ENCODE measurements at regions not wholly inside any gene's neighbourhood (a gene's known extent, or its start where the extent isn't known, plus 50 kb on each side); places are given as distances from the start of the nearest gene placed in this dataset.

GRCh38 chr4:128688033-128688721 is 121.3 kb upstream of the JADE1 start:
- H3K4me1 ChIP-seq (ENCODE audit: control insufficient read depth in 2 of 3, insufficient read depth in 2 of 3, low read depth in 1 of 3, low read length in 3 of 3): no peaks in the 10 kb centered on the region
- H3K9me3 ChIP-seq (ENCODE audit: control insufficient read depth in 2 of 3, insufficient read depth in 1 of 3, low read length in 3 of 3): no peaks in the 10 kb centered on the region
- FAIRE-seq (no peak), DNase-seq (no peak)
- no peak for TF ChIP-seq CTCF (IDR thresholded peaks at IDR 0.05; ENCODE audit: borderline replicate concordance, extremely low read depth, insufficient read depth)
- H3K9ac ChIP-seq (ENCODE audit: low read length in 3 of 3): no peak overlapping the region
- intact Hi-C loops (cut with DNase I): no loop called here
- H3K27me3 ChIP-seq (ENCODE audit: control insufficient read depth, insufficient read depth, low read length): no peaks in the 10 kb centered on the region
- no peak overlapping the region for H3K4me3 ChIP-seq (ENCODE audit: low read length in 3 of 3)
- H3K27ac ChIP-seq (ENCODE audit: low read depth in 2 of 2, low read length in 2 of 2): no peak overlapping the region
- no peaks in the 10 kb centered on the region for H3K36me3 ChIP-seq (ENCODE audit: control insufficient read depth in 2 of 3, insufficient read depth in 3 of 3, low read length in 3 of 3)

GRCh38 chr4:128686810-128687209 is 122.7 kb upstream of the JADE1 start:
- FAIRE-seq (no peak), DNase-seq (no peak)
- no peak overlapping the region for H3K4me3 ChIP-seq (ENCODE audit: low read length in 3 of 3)
- H3K9ac ChIP-seq (ENCODE audit: low read length in 3 of 3): no peak overlapping the region
- H3K27me3 ChIP-seq (ENCODE audit: control insufficient read depth, insufficient read depth, low read length): no peaks in the 10 kb centered on the region
- no peaks in the 10 kb centered on the region for H3K9me3 ChIP-seq (ENCODE audit: control insufficient read depth in 2 of 3, insufficient read depth in 1 of 3, low read length in 3 of 3)
- no peaks in the 10 kb centered on the region for H3K4me1 ChIP-seq (ENCODE audit: control insufficient read depth in 2 of 3, insufficient read depth in 2 of 3, low read depth in 1 of 3, low read length in 3 of 3)
- no peaks in the 10 kb centered on the region for H3K36me3 ChIP-seq (ENCODE audit: control insufficient read depth in 2 of 3, insufficient read depth in 3 of 3, low read length in 3 of 3)
- intact Hi-C loops (cut with DNase I): no loop called here
- TF ChIP-seq CTCF (IDR thresholded peaks at IDR 0.05; ENCODE audit: borderline replicate concordance, extremely low read depth, insufficient read depth): no peak
- no peak overlapping the region for H3K27ac ChIP-seq (ENCODE audit: low read depth in 2 of 2, low read length in 2 of 2)

- Histone ChIP-seq H3K9ac (ENCODE audit: low read length in 3 of 3) (no peak overlapping the region), H3K27ac (ENCODE audit: low read depth in 2 of 2, low read length in 2 of 2) (no peak overlapping the region), H3K4me3 (ENCODE audit: low read length in 3 of 3) (no peak overlapping the region), H3K4me1 (ENCODE audit: control insufficient read depth in 2 of 3, insufficient read depth in 2 of 3, low read depth in 1 of 3, low read length in 3 of 3) (no peaks in the 10 kb centered on the region), H3K27me3 (ENCODE audit: control insufficient read depth, insufficient read depth, low read length) (no peaks in the 10 kb centered on the region), H3K36me3 (ENCODE audit: control insufficient read depth in 2 of 3, insufficient read depth in 3 of 3, low read length in 3 of 3) (no peaks in the 10 kb centered on the region), H3K9me3 (ENCODE audit: control insufficient read depth in 2 of 3, insufficient read depth in 1 of 3, low read length in 3 of 3) (no peaks in the 10 kb centered on the region)
- no peak for TF ChIP-seq CTCF (IDR thresholded peaks at IDR 0.05; ENCODE audit: borderline replicate concordance, extremely low read depth, insufficient read depth)
- intact Hi-C loops (cut with DNase I): no loop called here
- DNase-seq: no peak
- FAIRE-seq: no peak
Observed at GRCh38 chr4:128686032-128686465, 123.5 kb upstream of the JADE1 start.

- TF ChIP-seq CTCF (IDR thresholded peaks at IDR 0.05; ENCODE audit: borderline replicate concordance, extremely low read depth, insufficient read depth): no peak
- no peak overlapping the region for H3K27ac ChIP-seq (ENCODE audit: low read depth in 2 of 2, low read length in 2 of 2)
- H3K4me3 ChIP-seq (ENCODE audit: low read length in 3 of 3): no peak overlapping the region
- no peaks in the 10 kb centered on the region for H3K36me3 ChIP-seq (ENCODE audit: control insufficient read depth in 2 of 3, insufficient read depth in 3 of 3, low read length in 3 of 3)
- no peaks in the 10 kb centered on the region for H3K9me3 ChIP-seq (ENCODE audit: control insufficient read depth in 2 of 3, insufficient read depth in 1 of 3, low read length in 3 of 3)
- FAIRE-seq (no peak), DNase-seq (no peak)
- H3K4me1 ChIP-seq (ENCODE audit: control insufficient read depth in 2 of 3, insufficient read depth in 2 of 3, low read depth in 1 of 3, low read length in 3 of 3): no peaks in the 10 kb centered on the region
- H3K27me3 ChIP-seq (ENCODE audit: control insufficient read depth, insufficient read depth, low read length): no peaks in the 10 kb centered on the region
- no peak overlapping the region for H3K9ac ChIP-seq (ENCODE audit: low read length in 3 of 3)
- intact Hi-C loops (cut with DNase I): no loop called here
Observed at GRCh38 chr4:128684016-128684415, 125.5 kb upstream of the JADE1 start.
